ENCODE measurements at regions not wholly inside any gene's neighbourhood (a gene's known extent, or its start where the extent isn't known, plus 50 kb on each side); places are given as distances from the start of the nearest gene placed in this dataset.

DNA sequence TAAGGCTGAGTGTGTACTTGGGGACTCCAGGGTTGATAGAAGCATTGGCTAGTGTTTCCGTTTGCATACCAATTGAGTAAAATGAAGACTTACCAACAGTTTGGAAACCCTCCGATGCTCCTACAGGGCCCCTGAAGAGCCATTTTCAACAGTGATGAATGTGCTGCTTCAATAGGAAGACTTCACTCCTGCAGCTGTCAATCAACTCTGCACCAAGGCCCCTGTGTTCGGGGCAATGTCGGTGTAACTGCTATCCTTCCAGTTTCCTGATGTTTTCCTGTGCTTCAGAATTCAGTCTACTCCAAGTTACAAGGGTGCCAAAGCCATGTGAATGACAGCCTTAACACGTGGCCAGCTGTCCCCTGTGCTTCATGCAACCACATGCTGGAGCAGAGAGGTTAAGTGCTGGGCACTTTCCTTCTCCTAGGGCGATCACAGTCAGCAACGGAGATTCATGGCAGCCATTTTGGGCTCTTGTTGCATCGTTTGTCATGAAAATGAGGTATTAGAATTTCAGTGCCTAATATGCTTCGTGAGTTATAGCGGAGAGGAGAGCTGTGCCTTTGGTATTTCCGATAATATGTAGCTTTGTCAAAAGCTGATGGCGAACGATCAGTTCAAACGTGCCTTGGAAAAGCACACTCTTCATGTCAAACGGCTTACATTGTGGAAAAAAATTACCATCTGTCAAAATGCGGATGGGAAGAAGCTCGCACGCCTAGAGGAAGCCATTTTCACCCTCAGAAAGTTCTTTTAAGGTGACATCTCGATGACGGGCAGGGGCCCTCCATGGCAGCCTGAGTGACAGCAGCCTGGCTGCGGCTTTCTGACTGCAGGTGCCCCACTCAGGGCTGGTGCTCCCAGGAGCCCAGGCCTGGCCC lies 287.8 kb downstream of the ACTR3B start:
- TF ChIP-seq CTCF (IDR thresholded peaks at IDR 0.05; ENCODE audit: low read depth, low read length, missing input control) (no peak), EGR1 (IDR thresholded peaks at IDR 0.05; ENCODE audit: low read depth in 2 of 2) (no peak), GABPA (IDR thresholded peaks at IDR 0.05 in 1 of 2, conservative IDR thresholded peaks at IDR 0.05 in 1 of 2) (no peak), NR2F2 (IDR thresholded peaks at IDR 0.05) (no peak), RXRA (IDR thresholded peaks at IDR 0.05) (no peak), YY1 (IDR thresholded peaks at IDR 0.05) (no peak), SP1 (IDR thresholded peaks at IDR 0.05) (no peak), ATF3 (IDR thresholded peaks at IDR 0.05) (no peak), FOXA2 (IDR thresholded peaks at IDR 0.05) (no peak), RAD21 (IDR thresholded peaks at IDR 0.05) (no peak), JUND (IDR thresholded peaks at IDR 0.05) (no peak)
- TF ChIP-seq, protein P1, sequence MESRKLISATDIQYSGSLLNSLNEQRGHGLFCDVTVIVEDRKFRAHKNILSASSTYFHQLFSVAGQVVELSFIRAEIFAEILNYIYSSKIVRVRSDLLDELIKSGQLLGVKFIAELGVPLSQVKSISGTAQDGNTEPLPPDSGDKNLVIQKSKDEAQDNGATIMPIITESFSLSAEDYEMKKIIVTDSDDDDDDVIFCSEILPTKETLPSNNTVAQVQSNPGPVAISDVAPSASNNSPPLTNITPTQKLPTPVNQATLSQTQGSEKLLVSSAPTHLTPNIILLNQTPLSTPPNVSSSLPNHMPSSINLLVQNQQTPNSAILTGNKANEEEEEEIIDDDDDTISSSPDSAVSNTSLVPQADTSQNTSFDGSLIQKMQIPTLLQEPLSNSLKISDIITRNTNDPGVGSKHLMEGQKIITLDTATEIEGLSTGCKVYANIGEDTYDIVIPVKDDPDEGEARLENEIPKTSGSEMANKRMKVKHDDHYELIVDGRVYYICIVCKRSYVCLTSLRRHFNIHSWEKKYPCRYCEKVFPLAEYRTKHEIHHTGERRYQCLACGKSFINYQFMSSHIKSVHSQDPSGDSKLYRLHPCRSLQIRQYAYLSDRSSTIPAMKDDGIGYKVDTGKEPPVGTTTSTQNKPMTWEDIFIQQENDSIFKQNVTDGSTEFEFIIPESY (IDR thresholded peaks at IDR 0.05): no peak
- TF ChIP-seq, protein P2, sequence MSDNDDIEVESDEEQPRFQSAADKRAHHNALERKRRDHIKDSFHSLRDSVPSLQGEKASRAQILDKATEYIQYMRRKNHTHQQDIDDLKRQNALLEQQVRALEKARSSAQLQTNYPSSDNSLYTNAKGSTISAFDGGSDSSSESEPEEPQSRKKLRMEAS (IDR thresholded peaks at IDR 0.05): no peak

Measured in liver (tissue), 3 donors.